ENCODE measurements at regions not wholly inside any gene's neighbourhood (a gene's known extent, or its start where the extent isn't known, plus 50 kb on each side); places are given as distances from the start of the nearest gene placed in this dataset.

DNA sequence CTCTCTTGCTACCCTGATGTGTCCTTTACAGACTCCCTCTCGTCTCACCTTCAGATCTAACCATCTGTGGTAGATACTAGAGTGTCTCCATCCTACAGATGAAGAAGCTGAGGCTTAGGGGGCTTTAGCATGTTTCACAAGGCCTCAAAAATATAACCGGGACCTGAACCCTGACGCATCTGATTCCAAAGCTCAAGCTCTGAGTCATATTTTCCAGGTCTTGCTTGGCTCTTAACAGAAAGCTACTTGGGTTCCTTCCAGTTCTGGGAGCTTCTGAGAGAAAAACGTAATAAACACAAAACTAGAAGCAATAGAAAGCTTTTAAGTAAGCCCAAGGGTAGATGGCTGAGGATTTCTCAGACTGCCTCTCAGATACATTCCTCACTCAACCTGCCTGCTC is 224.3 kb upstream of the EEF2KMT start:
- TF ChIP-seq, protein P1, sequence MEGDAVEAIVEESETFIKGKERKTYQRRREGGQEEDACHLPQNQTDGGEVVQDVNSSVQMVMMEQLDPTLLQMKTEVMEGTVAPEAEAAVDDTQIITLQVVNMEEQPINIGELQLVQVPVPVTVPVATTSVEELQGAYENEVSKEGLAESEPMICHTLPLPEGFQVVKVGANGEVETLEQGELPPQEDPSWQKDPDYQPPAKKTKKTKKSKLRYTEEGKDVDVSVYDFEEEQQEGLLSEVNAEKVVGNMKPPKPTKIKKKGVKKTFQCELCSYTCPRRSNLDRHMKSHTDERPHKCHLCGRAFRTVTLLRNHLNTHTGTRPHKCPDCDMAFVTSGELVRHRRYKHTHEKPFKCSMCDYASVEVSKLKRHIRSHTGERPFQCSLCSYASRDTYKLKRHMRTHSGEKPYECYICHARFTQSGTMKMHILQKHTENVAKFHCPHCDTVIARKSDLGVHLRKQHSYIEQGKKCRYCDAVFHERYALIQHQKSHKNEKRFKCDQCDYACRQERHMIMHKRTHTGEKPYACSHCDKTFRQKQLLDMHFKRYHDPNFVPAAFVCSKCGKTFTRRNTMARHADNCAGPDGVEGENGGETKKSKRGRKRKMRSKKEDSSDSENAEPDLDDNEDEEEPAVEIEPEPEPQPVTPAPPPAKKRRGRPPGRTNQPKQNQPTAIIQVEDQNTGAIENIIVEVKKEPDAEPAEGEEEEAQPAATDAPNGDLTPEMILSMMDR (IDR thresholded peaks at IDR 0.05) = no peak
- TF ChIP-seq POLR2AphosphoS5 (IDR thresholded peaks at IDR 0.05) = no peak

Measured in transverse colon (tissue), 4 donors.